Bronchial epithelial cell (primary cell): ENCODE measurements at regions not wholly inside any gene's neighbourhood (a gene's known extent, or its start where the extent isn't known, plus 50 kb on each side); places are given as distances from the start of the nearest gene placed in this dataset.

ENCODE experiments used
- DNase-seq: peaks from one replicate; pipeline ENCODE4 v3.0.0-alpha.2; 2010; ENCODE audit warnings: low read depth
- FAIRE-seq: peaks from 2 replicates; lab custom pipeline; 2011; peaks lifted over from hg19 to GRCh38; lab: Jason Lieb, UNC
- H3K27me3 ChIP-seq: 2 replicates; pipeline ENCODE4 v1.5.1; 2011; ENCODE audit warnings: low read length; ENCODE audit not compliant: control insufficient read depth, insufficient read depth
- H3K36me3 ChIP-seq: 2 replicates; pipeline ENCODE4 v1.5.1; 2011; ENCODE audit warnings: low read length; ENCODE audit not compliant: control insufficient read depth, insufficient read depth
- H3K4me3 ChIP-seq: 2 replicates; pipeline ENCODE4 v1.5.1; 2011; ENCODE audit warnings: mild to moderate bottlenecking, low read depth, low read length, control low read depth
- TF ChIP-seq, protein P1 (sequence below): IDR thresholded peaks from 2 replicates; pipeline ENCODE4 v1.5.1; 2011; ENCODE audit warnings: mild to moderate bottlenecking, moderate library complexity, low read length, control low read depth, inconsistent platforms; ENCODE audit not compliant: insufficient read depth, severe bottlenecking

DNA sequence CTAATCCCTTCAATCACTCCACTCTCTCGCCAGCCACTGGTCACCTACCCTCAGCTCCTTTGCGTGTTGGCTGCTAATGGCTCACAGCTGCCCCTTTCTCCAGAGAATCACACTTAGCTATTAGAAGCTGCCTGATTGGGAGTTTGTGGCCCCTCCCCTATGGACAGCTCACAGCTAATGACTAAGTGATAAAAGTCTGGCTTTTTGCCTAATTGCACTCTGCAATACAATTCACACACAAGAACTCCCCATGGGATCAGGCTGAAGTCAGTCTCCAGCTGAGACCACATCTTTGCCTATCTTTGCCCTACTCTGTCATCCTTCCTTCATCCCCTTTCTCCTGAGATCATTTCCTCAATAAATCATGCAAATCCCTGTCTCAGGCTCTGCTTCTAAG lies 701.9 kb upstream of the RAB6C start:
- Histone ChIP-seq H3K36me3 (no peaks in the 10 kb centered on the region), H3K4me3 (no peak overlapping the region), H3K27me3 (no peaks in the 10 kb centered on the region)
- FAIRE-seq (no peak), DNase-seq (peak; percentile 52)
- TF ChIP-seq, protein P1, sequence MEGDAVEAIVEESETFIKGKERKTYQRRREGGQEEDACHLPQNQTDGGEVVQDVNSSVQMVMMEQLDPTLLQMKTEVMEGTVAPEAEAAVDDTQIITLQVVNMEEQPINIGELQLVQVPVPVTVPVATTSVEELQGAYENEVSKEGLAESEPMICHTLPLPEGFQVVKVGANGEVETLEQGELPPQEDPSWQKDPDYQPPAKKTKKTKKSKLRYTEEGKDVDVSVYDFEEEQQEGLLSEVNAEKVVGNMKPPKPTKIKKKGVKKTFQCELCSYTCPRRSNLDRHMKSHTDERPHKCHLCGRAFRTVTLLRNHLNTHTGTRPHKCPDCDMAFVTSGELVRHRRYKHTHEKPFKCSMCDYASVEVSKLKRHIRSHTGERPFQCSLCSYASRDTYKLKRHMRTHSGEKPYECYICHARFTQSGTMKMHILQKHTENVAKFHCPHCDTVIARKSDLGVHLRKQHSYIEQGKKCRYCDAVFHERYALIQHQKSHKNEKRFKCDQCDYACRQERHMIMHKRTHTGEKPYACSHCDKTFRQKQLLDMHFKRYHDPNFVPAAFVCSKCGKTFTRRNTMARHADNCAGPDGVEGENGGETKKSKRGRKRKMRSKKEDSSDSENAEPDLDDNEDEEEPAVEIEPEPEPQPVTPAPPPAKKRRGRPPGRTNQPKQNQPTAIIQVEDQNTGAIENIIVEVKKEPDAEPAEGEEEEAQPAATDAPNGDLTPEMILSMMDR: no peak

DNA sequence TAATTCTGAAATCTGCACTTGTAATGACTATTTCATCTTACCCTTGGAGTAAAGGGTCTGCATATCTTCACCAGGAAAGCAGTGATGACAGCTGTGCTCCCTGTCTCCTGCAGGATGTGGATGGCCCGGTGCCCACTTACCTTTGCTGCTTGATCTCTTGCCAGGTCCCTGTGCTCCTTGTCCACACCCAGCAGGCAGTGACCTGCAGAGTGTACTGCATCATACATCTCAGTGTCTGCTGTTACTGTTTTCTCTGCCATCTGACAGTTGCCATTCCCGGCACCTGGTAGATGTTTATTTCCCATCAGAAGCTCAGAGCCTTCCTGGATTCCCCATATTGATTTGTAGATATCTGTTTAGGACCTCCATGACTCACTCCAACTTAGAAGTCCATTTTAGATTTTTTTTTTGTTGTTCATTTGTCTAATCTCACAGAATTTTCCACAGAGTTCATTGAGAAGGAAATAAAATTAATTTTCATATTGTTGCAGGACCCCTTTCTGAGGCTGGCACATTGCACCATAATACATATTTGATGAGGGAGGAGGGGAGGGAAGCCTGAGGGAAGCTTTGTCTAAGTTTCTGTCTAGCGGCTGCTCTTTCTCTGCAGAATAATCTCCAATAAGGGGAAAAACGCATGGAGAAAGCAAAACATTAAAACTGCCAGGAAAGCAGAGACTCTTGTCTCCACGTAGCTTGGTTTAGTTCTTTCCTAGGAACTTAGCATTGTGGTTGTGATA lies 697.5 kb upstream of the RAB6C start:
- TF ChIP-seq, protein P1: no peak
- Histone ChIP-seq H3K36me3 (no peaks in the 10 kb centered on the region), H3K4me3 (no peak overlapping the region), H3K27me3 (no peaks in the 10 kb centered on the region)
- FAIRE-seq: no peak
- no peak for DNase-seq

DNA sequence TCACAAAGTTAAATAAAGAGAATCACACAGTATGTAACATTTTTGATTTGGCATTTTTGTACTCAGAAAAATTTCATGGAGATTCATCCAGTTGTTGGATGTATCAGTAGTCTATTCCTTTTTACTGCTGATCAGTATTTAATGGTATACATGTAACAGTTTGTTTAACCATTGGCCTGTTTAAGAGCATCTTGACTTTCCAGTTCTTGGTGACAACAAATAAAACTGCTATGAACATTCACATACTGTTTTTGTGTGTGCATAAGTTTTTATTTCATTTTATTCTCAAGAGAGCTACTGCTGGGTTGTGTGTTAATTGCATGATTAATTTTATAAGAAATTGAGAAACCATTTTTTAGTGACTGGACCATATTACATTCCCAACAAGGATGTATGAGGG lies 694.5 kb upstream of the RAB6C start:
- TF ChIP-seq, protein P1: no peak
- Histone ChIP-seq H3K36me3 (no peaks in the 10 kb centered on the region), H3K27me3 (no peaks in the 10 kb centered on the region), H3K4me3 (no peak overlapping the region)
- DNase-seq (no peak), FAIRE-seq (no peak)

DNA sequence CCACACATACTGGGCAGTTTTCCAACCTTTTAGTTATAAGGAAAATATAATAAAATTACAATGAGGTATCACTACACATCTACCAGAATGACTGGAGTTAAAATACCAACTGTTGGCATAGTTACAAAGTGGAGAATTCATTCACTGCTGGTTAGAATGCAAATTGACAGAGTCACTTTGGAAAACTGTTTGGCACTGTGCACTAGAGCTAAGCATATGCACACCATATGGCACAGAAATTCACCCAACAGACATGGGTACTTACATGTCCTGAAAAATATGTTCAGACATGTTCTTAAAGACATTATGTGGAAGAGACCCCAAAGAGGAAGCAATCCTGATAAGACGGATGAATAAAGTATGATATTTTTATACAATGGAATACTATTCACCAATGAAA lies 686.1 kb upstream of the RAB6C start:
- Histone ChIP-seq H3K4me3 (no peak overlapping the region), H3K36me3 (no peaks in the 10 kb centered on the region), H3K27me3 (no peaks in the 10 kb centered on the region)
- no peak for FAIRE-seq
- no peak for DNase-seq
- TF ChIP-seq, protein P1: no peak

DNA sequence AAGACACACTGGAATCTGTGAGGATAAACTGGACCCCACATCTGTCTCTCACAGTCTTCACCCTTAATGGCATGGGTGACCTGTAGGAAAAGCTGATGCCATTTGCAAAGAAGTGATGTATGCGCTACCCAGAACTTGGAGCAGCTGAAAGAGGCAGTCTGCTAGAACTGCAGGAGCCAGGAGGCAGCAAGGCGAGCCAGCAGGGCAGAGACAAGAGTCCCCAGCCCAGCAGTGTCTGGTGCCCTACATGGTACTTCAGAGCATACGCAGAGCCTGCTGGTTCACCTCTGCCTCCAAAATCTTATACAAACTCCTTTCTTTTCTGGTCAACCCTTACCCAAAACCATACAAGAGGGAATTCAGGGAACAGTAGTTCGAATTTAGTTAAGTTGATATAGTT lies 683.1 kb upstream of the RAB6C start:
- TF ChIP-seq, protein P1: no peak

DNA sequence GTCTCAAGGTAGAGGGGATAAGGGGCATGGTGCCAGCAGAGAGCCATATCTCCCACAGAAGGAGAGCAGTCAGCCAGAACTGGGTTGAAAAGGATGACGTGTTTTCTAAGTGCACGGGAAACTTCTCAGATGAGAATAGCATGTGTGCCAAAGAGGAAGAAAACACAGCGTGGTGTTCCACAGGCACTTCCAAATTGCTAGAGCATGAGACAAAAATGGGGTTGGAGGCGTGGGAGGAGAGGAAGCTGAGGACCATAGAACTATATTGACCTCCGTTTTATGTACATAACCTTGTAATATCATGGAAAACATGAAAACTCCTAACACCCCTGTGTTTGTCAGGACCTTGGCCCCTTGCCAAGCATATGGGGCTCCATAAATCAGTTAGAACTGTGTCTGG lies 682.7 kb upstream of the RAB6C start:
- no peaks in the 10 kb centered on the region for H3K27me3 ChIP-seq
- TF ChIP-seq, protein P1: no peak
- no peak for DNase-seq
- H3K36me3 ChIP-seq: no peaks in the 10 kb centered on the region
- H3K4me3 ChIP-seq: no peak overlapping the region
- peak; percentile 52 for FAIRE-seq

More for the DNA sequence above, 683.1 kb upstream of the RAB6C start:
- no peak for DNase-seq
- no peak for FAIRE-seq
- H3K4me3 ChIP-seq: no peak overlapping the region
- no peaks in the 10 kb centered on the region for H3K27me3 ChIP-seq
- H3K36me3 ChIP-seq: no peaks in the 10 kb centered on the region
